ENCODE measurements at regions not wholly inside any gene's neighbourhood (a gene's known extent, or its start where the extent isn't known, plus 50 kb on each side); places are given as distances from the start of the nearest gene placed in this dataset.

GRCh38 chr12:68538726-68539614 lies 71.7 kb upstream of the RAP1B start:
- TF ChIP-seq, protein P1, sequence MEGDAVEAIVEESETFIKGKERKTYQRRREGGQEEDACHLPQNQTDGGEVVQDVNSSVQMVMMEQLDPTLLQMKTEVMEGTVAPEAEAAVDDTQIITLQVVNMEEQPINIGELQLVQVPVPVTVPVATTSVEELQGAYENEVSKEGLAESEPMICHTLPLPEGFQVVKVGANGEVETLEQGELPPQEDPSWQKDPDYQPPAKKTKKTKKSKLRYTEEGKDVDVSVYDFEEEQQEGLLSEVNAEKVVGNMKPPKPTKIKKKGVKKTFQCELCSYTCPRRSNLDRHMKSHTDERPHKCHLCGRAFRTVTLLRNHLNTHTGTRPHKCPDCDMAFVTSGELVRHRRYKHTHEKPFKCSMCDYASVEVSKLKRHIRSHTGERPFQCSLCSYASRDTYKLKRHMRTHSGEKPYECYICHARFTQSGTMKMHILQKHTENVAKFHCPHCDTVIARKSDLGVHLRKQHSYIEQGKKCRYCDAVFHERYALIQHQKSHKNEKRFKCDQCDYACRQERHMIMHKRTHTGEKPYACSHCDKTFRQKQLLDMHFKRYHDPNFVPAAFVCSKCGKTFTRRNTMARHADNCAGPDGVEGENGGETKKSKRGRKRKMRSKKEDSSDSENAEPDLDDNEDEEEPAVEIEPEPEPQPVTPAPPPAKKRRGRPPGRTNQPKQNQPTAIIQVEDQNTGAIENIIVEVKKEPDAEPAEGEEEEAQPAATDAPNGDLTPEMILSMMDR (IDR thresholded peaks at IDR 0.05), result no peak
- TF ChIP-seq POLR2A (IDR thresholded peaks at IDR 0.05) (no peak), POLR2AphosphoS5 (IDR thresholded peaks at IDR 0.05; ENCODE audit: insufficient read depth in 1 of 2, low read depth in 1 of 2) (no peak)
